Liver (tissue), 8 donors: ENCODE measurements at regions not wholly inside any gene's neighbourhood (a gene's known extent, or its start where the extent isn't known, plus 50 kb on each side); places are given as distances from the start of the nearest gene placed in this dataset.

Experiments
- DNase-seq: peaks from one replicate; pipeline ENCODE4 v3.0.0-alpha.2; 2017; ENCODE audit warnings: low spot score
- H3K27ac ChIP-seq, 2 donors: one replicate each; pipeline ENCODE4 v1.7.0; 2013; ENCODE audit warnings: inconsistent platforms in 2 of 2, low read length in 2 of 2, control low read depth in 1 of 2, low read depth in 1 of 2, mild to moderate bottlenecking in 1 of 2
- H3K27me3 ChIP-seq, 4 donors: one replicate each; pipeline versions ENCODE4 v1.6.1 to v1.7.0; 2013; ENCODE audit warnings: low read length in 3 of 4, inconsistent platforms in 1 of 4, mild to moderate bottlenecking in 1 of 4, moderate library complexity in 1 of 4; ENCODE audit not compliant: control insufficient read depth in 4 of 4, insufficient read depth in 4 of 4
- H3K36me3 ChIP-seq, 4 donors: one replicate each; pipeline versions ENCODE4 v1.6.1 to v1.7.0; 2013; ENCODE audit warnings: low read length in 3 of 4, mild to moderate bottlenecking in 3 of 4, low read depth in 1 of 4, moderate library complexity in 1 of 4; ENCODE audit not compliant: control insufficient read depth in 4 of 4, insufficient read depth in 3 of 4
- H3K4me1 ChIP-seq, 4 donors: one replicate each; pipeline versions ENCODE4 v1.6.1 to v1.7.0; 2013; ENCODE audit warnings: low read length in 3 of 4, mild to moderate bottlenecking in 3 of 4, moderate library complexity in 1 of 4; ENCODE audit not compliant: control insufficient read depth in 4 of 4, insufficient read depth in 4 of 4
- H3K4me3 ChIP-seq, 3 donors: one replicate each; pipeline versions ENCODE4 v1.6.1 to v1.7.0; 2013; ENCODE audit warnings: low read length in 3 of 3, control low read depth in 1 of 3, low read depth in 1 of 3, mild to moderate bottlenecking in 1 of 3
- H3K9ac ChIP-seq, 2 donors: one replicate each; pipeline ENCODE4 v1.7.0; 2013; ENCODE audit warnings: low read length in 2 of 2, mild to moderate bottlenecking in 2 of 2, moderate library complexity in 2 of 2, control low read depth in 1 of 2, low read depth in 1 of 2
- H3K9me3 ChIP-seq, 4 donors: one replicate each; pipeline versions ENCODE4 v1.6.1 to v1.7.0; 2013; ENCODE audit warnings: low read length in 3 of 4; ENCODE audit not compliant: control insufficient read depth in 4 of 4
- EGR1 ChIP-seq, 2 donors: IDR thresholded peaks; 2 replicates each; pipeline ENCODE4 v1.6.1; 2016 to 2018; ENCODE audit warnings: antibody characterized with exemption in 2 of 2, low read depth in 2 of 2
- FOXA1 ChIP-seq: IDR thresholded peaks from 2 replicates; pipeline ENCODE4 v1.6.1; 2016; ENCODE audit warnings: antibody characterized with exemption
- FOXA2 ChIP-seq: IDR thresholded peaks from 2 replicates; pipeline ENCODE4 v1.6.1; 2016; ENCODE audit warnings: antibody characterized with exemption
- GABPA ChIP-seq, 2 donors: IDR thresholded peaks in 1 of 2; conservative IDR thresholded peaks in 1 of 2; 2 replicates each; pipeline ENCODE4 v1.6.1; 2016; ENCODE audit warnings: antibody characterized with exemption in 2 of 2, mild to moderate bottlenecking in 1 of 2, moderate library complexity in 1 of 2
- HNF4A ChIP-seq, 2 donors: conservative IDR thresholded peaks; 2 replicates each; pipeline ENCODE4 v1.6.1; 2016; ENCODE audit warnings: antibody characterized with exemption in 2 of 2, mild to moderate bottlenecking in 2 of 2
- HNF4G ChIP-seq: IDR thresholded peaks from 2 replicates; pipeline ENCODE4 v1.6.1; 2016; ENCODE audit warnings: antibody characterized with exemption
- JUND ChIP-seq, 2 donors: IDR thresholded peaks; 2 replicates each; pipeline ENCODE4 v1.6.1; 2016; ENCODE audit warnings: antibody characterized with exemption in 2 of 2
- NR2F2 ChIP-seq: IDR thresholded peaks from 2 replicates; pipeline ENCODE4 v1.6.1; 2016; ENCODE audit warnings: antibody characterized with exemption
- RAD21 ChIP-seq, 2 donors: IDR thresholded peaks; 2 replicates each; pipeline ENCODE4 v1.6.1; 2016; ENCODE audit warnings: antibody characterized with exemption in 2 of 2, mild to moderate bottlenecking in 2 of 2
- RXRA ChIP-seq, 2 donors: IDR thresholded peaks; 2 replicates each; pipeline ENCODE4 v1.6.1; 2017 to 2018; ENCODE audit warnings: antibody characterized with exemption in 2 of 2, mild to moderate bottlenecking in 1 of 2
- SP1 ChIP-seq: IDR thresholded peaks from 2 replicates; pipeline ENCODE4 v1.6.1; 2018; ENCODE audit warnings: antibody characterized with exemption, mild to moderate bottlenecking
- TAF1 ChIP-seq: conservative IDR thresholded peaks from 2 replicates; pipeline ENCODE4 v1.6.1; 2016; ENCODE audit warnings: antibody characterized with exemption, mild to moderate bottlenecking
- YY1 ChIP-seq: IDR thresholded peaks from 2 replicates; pipeline ENCODE4 v1.6.1; 2016; ENCODE audit warnings: antibody characterized with exemption, mild to moderate bottlenecking
- WGBS: extraction: QIAGEN DNeasy Blood & Tissue Kit; methylation state at CpG from one replicate; pipeline ENCODE4 v1.1.7; 2013; 5-methylcytosine and 5-hydroxymethylcytosine counted together
- TF ChIP-seq, protein P1 (sequence below): IDR thresholded peaks from 2 replicates; pipeline ENCODE4 v1.6.1; 2016; ENCODE audit warnings: antibody characterized with exemption
- TF ChIP-seq, protein P2 (sequence below): IDR thresholded peaks from 2 replicates; pipeline ENCODE4 v1.6.1; 2016; ENCODE audit warnings: antibody characterized with exemption, mild to moderate bottlenecking
- TF ChIP-seq, protein P3 (sequence below): IDR thresholded peaks from 2 replicates; pipeline ENCODE4 v1.6.1; 2016; ENCODE audit warnings: antibody characterized with exemption
- TF ChIP-seq, protein P4 (sequence below): IDR thresholded peaks from 2 replicates; pipeline ENCODE4 v1.6.1; 2016; ENCODE audit warnings: antibody characterized with exemption
- TF ChIP-seq, protein P5 (sequence below): fragments of 150-350 bp; IDR thresholded peaks from 2 replicates; pipeline ENCODE4 v1.5.1; 2017; ENCODE audit warnings: improper control_type of control experiment, low read depth, low read length; ENCODE audit not compliant: missing input control
- donor health status: healthy.
- donor health status: healthy.
- donor health status: healthy.
- donor health status: healthy.
- donor health status: healthy.

DNA sequence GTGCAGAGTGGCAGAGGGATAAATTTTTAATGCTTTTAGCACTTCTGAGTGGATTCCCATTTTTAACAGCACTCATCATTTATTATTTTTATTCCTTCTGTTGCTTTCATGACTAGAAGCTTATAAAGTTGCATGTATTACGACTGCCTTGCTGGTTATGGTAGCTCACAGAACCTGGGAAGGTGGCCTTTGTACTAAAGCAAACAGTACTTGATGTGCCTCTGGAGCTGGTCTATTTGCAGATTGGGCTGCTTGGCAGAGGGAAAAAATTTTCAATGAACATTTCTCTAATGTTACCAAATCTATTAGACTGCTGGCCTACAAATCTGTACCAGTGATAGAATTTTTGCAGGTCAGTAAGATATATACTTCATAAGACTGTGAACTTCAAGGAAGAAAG lies 274.5 kb upstream of the C9orf72 start:
- no peak overlapping the region for H3K4me3 ChIP-seq
- no peak for DNase-seq
- H3K36me3 ChIP-seq = no peaks in the 10 kb centered on the region
- no peak overlapping the region for H3K9ac ChIP-seq
- TF ChIP-seq, protein P1, sequence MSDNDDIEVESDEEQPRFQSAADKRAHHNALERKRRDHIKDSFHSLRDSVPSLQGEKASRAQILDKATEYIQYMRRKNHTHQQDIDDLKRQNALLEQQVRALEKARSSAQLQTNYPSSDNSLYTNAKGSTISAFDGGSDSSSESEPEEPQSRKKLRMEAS = no peak
- TF ChIP-seq EGR1 (IDR thresholded peaks at IDR 0.05; ENCODE audit: low read depth in 2 of 2) (no peak), HNF4G (peak; percentile 57), FOXA2 (no peak), JUND (IDR thresholded peaks at IDR 0.05) (peak in 1 of 2 donors; percentile 35), GABPA (IDR thresholded peaks at IDR 0.05 in 1 of 2, conservative IDR thresholded peaks at IDR 0.05 in 1 of 2) (no peak), NR2F2 (no peak), FOXA1 (no peak), RAD21 (IDR thresholded peaks at IDR 0.05) (peak; percentile 21 to 36), SP1 (peak; percentile 96), HNF4A (conservative IDR thresholded peaks at IDR 0.05) (peak; percentile 82 to 87), RXRA (IDR thresholded peaks at IDR 0.05) (peak; percentile 48 to 59), TAF1 (peak; percentile 63), YY1 (peak; percentile 92)
- TF ChIP-seq, protein P2, sequence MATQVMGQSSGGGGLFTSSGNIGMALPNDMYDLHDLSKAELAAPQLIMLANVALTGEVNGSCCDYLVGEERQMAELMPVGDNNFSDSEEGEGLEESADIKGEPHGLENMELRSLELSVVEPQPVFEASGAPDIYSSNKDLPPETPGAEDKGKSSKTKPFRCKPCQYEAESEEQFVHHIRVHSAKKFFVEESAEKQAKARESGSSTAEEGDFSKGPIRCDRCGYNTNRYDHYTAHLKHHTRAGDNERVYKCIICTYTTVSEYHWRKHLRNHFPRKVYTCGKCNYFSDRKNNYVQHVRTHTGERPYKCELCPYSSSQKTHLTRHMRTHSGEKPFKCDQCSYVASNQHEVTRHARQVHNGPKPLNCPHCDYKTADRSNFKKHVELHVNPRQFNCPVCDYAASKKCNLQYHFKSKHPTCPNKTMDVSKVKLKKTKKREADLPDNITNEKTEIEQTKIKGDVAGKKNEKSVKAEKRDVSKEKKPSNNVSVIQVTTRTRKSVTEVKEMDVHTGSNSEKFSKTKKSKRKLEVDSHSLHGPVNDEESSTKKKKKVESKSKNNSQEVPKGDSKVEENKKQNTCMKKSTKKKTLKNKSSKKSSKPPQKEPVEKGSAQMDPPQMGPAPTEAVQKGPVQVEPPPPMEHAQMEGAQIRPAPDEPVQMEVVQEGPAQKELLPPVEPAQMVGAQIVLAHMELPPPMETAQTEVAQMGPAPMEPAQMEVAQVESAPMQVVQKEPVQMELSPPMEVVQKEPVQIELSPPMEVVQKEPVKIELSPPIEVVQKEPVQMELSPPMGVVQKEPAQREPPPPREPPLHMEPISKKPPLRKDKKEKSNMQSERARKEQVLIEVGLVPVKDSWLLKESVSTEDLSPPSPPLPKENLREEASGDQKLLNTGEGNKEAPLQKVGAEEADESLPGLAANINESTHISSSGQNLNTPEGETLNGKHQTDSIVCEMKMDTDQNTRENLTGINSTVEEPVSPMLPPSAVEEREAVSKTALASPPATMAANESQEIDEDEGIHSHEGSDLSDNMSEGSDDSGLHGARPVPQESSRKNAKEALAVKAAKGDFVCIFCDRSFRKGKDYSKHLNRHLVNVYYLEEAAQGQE = peak; percentile 33
- TF ChIP-seq, protein P3, sequence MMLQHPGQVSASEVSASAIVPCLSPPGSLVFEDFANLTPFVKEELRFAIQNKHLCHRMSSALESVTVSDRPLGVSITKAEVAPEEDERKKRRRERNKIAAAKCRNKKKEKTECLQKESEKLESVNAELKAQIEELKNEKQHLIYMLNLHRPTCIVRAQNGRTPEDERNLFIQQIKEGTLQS = peak; percentile 17
- TF ChIP-seq, protein P4, sequence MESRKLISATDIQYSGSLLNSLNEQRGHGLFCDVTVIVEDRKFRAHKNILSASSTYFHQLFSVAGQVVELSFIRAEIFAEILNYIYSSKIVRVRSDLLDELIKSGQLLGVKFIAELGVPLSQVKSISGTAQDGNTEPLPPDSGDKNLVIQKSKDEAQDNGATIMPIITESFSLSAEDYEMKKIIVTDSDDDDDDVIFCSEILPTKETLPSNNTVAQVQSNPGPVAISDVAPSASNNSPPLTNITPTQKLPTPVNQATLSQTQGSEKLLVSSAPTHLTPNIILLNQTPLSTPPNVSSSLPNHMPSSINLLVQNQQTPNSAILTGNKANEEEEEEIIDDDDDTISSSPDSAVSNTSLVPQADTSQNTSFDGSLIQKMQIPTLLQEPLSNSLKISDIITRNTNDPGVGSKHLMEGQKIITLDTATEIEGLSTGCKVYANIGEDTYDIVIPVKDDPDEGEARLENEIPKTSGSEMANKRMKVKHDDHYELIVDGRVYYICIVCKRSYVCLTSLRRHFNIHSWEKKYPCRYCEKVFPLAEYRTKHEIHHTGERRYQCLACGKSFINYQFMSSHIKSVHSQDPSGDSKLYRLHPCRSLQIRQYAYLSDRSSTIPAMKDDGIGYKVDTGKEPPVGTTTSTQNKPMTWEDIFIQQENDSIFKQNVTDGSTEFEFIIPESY = no peak
- TF ChIP-seq, protein P5, sequence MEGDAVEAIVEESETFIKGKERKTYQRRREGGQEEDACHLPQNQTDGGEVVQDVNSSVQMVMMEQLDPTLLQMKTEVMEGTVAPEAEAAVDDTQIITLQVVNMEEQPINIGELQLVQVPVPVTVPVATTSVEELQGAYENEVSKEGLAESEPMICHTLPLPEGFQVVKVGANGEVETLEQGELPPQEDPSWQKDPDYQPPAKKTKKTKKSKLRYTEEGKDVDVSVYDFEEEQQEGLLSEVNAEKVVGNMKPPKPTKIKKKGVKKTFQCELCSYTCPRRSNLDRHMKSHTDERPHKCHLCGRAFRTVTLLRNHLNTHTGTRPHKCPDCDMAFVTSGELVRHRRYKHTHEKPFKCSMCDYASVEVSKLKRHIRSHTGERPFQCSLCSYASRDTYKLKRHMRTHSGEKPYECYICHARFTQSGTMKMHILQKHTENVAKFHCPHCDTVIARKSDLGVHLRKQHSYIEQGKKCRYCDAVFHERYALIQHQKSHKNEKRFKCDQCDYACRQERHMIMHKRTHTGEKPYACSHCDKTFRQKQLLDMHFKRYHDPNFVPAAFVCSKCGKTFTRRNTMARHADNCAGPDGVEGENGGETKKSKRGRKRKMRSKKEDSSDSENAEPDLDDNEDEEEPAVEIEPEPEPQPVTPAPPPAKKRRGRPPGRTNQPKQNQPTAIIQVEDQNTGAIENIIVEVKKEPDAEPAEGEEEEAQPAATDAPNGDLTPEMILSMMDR = no peak
- peak overlapping the region in 1 of 2 donors; percentile 48 for H3K27ac ChIP-seq
- 33% methylated on average over 1 of the region's 1 CpG for WGBS
- no peaks in the 10 kb centered on the region for H3K27me3 ChIP-seq
- H3K9me3 ChIP-seq = no peaks in the 10 kb centered on the region
- peaks cover 6 to 45% (median 23%) of the 10 kb centered on the region in 4 donors for H3K4me1 ChIP-seq
